A673 (cell line): ENCODE measurements at regions not wholly inside any gene's neighbourhood (a gene's known extent, or its start where the extent isn't known, plus 50 kb on each side); places are given as distances from the start of the nearest gene placed in this dataset.

Experiments
- EZH2 ChIP-seq: fragments of 200-600 bp; sonication (generic); IDR thresholded peaks from 2 replicates; pipeline ENCODE4 v1.6.1; 2017; ENCODE audit warnings: borderline replicate concordance, low read depth, mild to moderate bottlenecking, mixed read lengths, antibody characterized with exemption, low read length; ENCODE audit not compliant: poor library complexity, severe bottlenecking
- TF ChIP-seq, protein P1 (sequence below): fragments of 300-800, 200-600 bp; sonication (generic); conservative IDR thresholded peaks from 2 replicates; pipeline ENCODE4 v1.5.1; 2017; ENCODE audit warnings: low read depth, mild to moderate bottlenecking, antibody characterized with exemption, low read length, moderate library complexity, mixed read lengths

DNA sequence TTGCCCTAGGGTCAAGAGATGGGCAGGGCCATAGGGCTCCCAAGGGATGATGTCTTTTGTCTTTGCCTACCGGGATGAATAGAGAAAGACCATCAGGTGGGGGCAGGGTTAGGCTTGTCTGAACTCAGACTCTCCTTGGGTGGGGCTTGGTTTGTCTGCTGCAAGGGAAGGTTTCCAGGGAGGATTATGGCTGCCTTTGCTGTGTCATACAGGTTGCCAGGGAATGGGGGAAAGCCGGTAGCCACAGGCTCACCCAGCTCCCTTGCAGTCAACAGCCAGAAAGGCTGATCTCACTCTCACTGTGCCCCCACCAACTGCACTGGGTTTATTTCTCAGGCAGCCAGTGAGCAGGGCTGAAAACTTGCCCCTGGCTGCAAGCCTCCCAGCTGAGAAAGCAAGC lies 253.2 kb downstream of the POLR1F start:
- TF ChIP-seq, protein P1, sequence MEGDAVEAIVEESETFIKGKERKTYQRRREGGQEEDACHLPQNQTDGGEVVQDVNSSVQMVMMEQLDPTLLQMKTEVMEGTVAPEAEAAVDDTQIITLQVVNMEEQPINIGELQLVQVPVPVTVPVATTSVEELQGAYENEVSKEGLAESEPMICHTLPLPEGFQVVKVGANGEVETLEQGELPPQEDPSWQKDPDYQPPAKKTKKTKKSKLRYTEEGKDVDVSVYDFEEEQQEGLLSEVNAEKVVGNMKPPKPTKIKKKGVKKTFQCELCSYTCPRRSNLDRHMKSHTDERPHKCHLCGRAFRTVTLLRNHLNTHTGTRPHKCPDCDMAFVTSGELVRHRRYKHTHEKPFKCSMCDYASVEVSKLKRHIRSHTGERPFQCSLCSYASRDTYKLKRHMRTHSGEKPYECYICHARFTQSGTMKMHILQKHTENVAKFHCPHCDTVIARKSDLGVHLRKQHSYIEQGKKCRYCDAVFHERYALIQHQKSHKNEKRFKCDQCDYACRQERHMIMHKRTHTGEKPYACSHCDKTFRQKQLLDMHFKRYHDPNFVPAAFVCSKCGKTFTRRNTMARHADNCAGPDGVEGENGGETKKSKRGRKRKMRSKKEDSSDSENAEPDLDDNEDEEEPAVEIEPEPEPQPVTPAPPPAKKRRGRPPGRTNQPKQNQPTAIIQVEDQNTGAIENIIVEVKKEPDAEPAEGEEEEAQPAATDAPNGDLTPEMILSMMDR = no peak
- no peak for TF ChIP-seq EZH2
